ENCODE measurements at regions not wholly inside any gene's neighbourhood (a gene's known extent, or its start where the extent isn't known, plus 50 kb on each side); places are given as distances from the start of the nearest gene placed in this dataset.

DNA sequence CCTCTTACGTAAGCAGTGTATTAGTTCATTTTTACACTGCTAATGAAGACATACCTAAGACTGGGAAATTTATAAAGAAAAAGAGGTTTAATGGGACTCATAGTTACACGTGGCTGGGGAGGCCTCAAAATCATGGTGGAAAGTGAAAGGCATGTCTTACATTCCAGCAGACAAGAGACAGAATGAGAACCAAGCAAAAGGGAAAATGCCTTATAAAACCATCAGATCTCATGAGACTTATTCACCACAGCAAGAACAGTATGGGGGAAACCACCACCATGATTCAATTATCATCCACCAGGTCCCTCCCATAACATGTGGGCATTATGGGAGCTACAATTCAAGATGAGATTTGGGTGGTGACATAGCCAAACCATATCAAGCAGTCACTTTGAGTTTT is 126.3 kb upstream of the CXCL12 start:
- no peak for DNase-seq (ENCODE audit: low read depth, low spot score)
- ChIA-PET POLR2A (no interaction called here), CTCF (no interaction called here)
- TF ChIP-seq, protein P1, sequence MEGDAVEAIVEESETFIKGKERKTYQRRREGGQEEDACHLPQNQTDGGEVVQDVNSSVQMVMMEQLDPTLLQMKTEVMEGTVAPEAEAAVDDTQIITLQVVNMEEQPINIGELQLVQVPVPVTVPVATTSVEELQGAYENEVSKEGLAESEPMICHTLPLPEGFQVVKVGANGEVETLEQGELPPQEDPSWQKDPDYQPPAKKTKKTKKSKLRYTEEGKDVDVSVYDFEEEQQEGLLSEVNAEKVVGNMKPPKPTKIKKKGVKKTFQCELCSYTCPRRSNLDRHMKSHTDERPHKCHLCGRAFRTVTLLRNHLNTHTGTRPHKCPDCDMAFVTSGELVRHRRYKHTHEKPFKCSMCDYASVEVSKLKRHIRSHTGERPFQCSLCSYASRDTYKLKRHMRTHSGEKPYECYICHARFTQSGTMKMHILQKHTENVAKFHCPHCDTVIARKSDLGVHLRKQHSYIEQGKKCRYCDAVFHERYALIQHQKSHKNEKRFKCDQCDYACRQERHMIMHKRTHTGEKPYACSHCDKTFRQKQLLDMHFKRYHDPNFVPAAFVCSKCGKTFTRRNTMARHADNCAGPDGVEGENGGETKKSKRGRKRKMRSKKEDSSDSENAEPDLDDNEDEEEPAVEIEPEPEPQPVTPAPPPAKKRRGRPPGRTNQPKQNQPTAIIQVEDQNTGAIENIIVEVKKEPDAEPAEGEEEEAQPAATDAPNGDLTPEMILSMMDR (IDR thresholded peaks at IDR 0.05; ENCODE audit: insufficient read depth, low read length, missing control alignments) = no peak
- no peak overlapping the region for H3K4me3 ChIP-seq (ENCODE audit: low read depth, low read length)

DNA sequence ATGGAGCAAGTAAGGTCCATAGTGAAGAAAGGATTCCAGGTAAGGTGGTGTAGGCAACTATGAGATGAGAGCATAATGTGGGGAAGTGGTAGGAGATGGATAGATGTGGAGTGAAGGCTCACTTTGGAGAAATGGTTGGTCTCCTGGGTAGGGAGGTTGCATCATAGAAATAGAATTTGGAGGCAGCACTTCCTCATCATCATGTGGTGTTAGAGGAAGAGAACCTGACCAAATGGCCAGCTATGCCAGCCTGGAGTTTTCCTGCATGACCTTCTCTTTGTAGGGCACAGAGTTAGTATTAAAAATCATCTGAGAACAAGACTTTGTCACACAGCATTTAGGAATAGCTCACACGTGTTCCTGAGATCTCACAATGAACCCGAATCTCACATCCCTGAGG is 126.7 kb upstream of the CXCL12 start:
- CTCF ChIA-PET = no interaction called here
- no peak overlapping the region for H3K4me3 ChIP-seq (ENCODE audit: low read depth, low read length)

DNA sequence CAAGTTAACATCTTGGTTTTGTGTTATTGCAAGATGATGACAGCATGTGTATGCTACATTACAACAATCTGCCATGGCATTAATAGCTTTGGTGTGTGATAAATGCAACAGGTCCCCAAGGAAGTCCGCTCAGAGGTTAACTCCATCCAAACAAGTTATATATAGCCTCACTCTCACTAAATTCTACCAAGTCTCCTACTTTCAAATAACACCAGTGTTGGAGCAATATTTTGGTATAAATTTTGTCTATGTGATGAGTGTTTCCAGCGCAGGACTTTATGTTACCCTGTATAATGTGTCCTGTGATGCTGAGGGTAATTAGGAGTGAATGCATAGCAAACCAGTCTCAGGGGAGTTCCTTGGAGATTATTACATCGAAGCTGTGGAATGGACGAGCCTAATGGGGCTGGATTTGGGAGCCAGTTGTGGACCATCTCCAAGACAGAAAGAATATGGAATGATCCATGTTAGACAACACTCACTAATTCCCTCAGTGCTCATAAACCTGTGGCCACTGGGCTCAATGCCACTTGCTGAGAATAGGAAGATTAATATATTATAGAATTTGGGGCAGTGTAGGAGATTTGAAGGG is 127.6 kb upstream of the CXCL12 start:
- ChIA-PET CTCF (interaction anchor here (0.6 kb wide), 1 partner anchor 346 kb away, joined by 4 read pairs; no protein-coding TSS in a partner anchor), POLR2A (no interaction called here)
- TF ChIP-seq, protein P1 (IDR thresholded peaks at IDR 0.05; ENCODE audit: insufficient read depth, low read length, missing control alignments) = no peak
- no peak overlapping the region for H3K4me3 ChIP-seq (ENCODE audit: low read depth, low read length)
- DNase-seq (ENCODE audit: low read depth, low spot score) = no peak

More for the DNA sequence above, 126.7 kb upstream of the CXCL12 start:
- TF ChIP-seq, protein P1 (IDR thresholded peaks at IDR 0.05; ENCODE audit: insufficient read depth, low read length, missing control alignments) = no peak
- POLR2A ChIA-PET = no interaction called here
- DNase-seq (ENCODE audit: low read depth, low spot score) = no peak

DNA sequence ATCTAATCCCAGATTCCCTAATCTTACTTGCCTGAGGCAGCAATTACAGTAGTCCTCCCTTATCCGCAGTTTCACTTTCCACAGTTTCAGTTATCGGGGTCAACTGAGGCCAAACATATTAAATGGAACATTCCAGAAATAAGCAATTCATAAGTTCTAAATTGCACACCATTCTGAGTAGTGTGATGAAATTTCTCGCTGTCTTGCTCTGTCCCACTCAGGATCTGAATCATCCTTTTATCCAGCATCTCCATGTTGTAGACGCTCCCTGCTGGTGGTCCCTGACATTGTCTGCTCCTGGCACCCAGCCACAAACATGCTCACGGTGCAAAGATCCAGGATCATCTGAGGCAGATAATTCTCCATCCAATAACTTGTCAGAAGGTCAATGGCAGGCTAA is 128.7 kb upstream of the CXCL12 start:
- H3K4me3 ChIP-seq (ENCODE audit: low read depth, low read length) = no peak overlapping the region
- TF ChIP-seq, protein P1 (IDR thresholded peaks at IDR 0.05; ENCODE audit: insufficient read depth, low read length, missing control alignments) = peak; percentile 13
- ChIA-PET CTCF (no interaction called here), POLR2A (no interaction called here)
- no peak for DNase-seq (ENCODE audit: low read depth, low spot score)

DNA sequence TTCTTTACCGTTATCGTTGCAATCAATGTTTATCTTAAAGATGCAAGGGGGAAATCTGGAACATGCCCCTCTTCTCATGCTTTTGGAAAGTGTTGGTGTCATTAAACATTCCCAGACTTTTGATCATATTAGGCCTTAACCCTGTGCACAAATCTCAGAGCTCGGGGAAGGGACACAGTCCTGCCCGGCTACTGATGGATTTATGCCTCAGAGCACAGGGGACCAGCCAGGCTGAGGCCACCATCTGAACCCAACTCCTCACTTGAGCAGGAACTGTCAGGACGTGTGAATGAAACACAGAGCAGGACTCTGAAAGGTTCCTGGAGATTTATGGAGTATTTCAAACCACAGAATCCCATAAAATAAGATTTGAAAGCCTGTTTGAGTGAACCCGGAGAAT is 132.0 kb upstream of the CXCL12 start:
- no peak for DNase-seq (ENCODE audit: low read depth, low spot score)
- ChIA-PET POLR2A (no interaction called here), CTCF (interaction anchor here (1.4 to 1.9 kb wide), 4 partner anchors 9 to 344 kb away, joined by 3 to 7 read pairs (median 4); no protein-coding TSS in a partner anchor)
- TF ChIP-seq, protein P1 (IDR thresholded peaks at IDR 0.05; ENCODE audit: insufficient read depth, low read length, missing control alignments) = no peak
- no peak overlapping the region for H3K4me3 ChIP-seq (ENCODE audit: low read depth, low read length)

DNA sequence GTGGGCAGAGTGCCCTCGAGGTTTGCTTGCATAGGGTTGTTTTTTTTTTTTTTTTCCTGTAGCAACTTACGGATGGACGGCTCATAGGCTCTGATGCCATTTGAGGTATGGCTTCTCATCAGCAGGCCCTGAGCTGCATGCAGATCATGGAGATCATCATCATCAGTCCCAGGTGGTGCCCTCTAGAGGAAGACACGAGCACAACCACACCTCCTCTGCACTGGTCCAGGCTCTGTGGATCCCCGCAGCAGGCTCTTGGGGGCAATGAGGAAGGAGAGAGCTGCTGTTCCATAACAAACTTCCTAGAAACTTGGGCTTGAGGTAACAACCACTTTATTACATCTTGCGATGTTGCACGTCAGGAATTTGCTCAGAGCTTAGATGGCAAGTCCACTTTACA is 132.7 kb upstream of the CXCL12 start:
- no peak for DNase-seq (ENCODE audit: low read depth, low spot score)

More for the DNA sequence above, 132.7 kb upstream of the CXCL12 start:
- ChIA-PET POLR2A (no interaction called here), CTCF (interaction anchor here (1.4 to 1.9 kb wide), 6 partner anchors 10 to 343 kb away, joined by 3 to 7 read pairs (median 4); no protein-coding TSS in a partner anchor)
- TF ChIP-seq, protein P1 (IDR thresholded peaks at IDR 0.05; ENCODE audit: insufficient read depth, low read length, missing control alignments) = peak; percentile 11
- H3K4me3 ChIP-seq (ENCODE audit: low read depth, low read length) = no peak overlapping the region
